H54 (cell line): ENCODE measurements at regions not wholly inside any gene's neighbourhood (a gene's known extent, or its start where the extent isn't known, plus 50 kb on each side); places are given as distances from the start of the nearest gene placed in this dataset.

Experiments used
- DNase-seq: peaks from one replicate; pipeline ENCODE4 v3.0.0; 2011; ENCODE audit warnings: low spot score, mixed read lengths; ENCODE audit not compliant: insufficient read length
- FAIRE-seq: peaks from 3 replicates; lab custom pipeline; 2011; peaks lifted over from hg19 to GRCh38; lab: Jason Lieb, UNC
- POLR2A ChIP-seq: IDR thresholded peaks from 2 replicates; pipeline ENCODE4 v1.6.1; 2011; ENCODE audit warnings: low read depth, mild to moderate bottlenecking, low read length

DNA sequence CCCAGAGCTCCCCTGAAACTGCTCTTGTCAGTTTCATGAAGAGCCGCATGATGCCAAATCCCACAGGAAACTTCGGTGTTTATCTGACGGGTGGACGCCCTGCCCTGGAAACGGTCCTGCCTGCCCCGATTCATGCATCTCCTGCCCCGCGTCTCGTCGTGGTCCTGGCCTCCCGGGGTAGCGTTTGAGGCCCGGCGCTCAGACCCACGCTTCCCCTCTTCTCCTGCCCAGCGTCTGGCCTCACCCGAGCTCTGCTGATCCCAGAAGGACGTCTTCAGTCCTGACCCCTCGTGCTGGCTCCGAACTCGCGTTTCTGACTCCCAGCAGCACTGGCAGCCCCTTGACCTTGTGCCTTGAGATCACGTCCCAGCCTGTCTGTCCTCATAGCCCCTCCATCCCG lies 180.5 kb downstream of the TMEM18 start:
- DNase-seq (no peak), FAIRE-seq (no peak)
- no peak for TF ChIP-seq POLR2A

DNA sequence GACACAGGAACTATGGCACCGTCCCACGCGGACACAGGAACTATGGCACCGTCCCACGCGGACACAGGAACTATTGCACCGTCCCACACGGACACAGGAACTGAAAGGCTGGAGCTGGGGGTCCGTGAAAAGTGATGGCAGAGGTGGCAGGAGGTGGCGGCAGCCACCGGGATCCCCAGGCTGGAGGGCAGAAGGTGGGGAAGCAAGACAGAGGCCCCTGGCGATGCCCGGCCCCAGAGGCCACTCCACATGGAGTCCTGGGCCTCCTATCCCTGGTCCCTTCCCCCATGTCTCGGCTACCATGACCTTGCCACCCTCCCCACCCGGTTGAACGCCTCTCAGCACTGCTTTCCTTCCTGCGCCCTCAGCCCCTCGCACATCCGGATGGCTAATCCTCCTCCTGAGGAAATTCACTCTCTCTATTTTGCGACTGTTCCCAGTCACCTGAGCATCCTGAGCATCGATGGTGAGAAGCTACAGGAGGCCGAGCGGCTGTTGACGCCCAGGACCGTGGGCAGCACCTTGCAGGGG lies 181.4 kb downstream of the TMEM18 start:
- no peak for TF ChIP-seq POLR2A
- FAIRE-seq (no peak), DNase-seq (no peak)

DNA sequence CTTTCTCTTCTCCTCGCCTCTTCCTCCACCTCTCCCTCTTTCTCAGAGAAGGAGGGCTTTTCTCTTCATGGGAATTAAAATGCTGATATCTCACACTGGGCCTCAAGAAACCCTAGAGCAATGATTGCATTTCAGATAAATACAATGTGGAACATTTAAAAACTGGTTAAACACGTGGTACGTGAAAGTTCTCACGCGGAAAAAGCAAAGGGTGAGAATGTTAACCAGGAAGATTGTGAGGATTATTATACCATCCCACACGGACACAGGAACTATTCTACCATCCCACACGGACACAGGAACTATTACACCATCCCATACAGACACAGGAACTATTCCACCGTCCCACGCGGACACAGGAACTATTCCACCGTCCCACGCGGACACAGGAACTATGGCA lies 182.4 kb downstream of the TMEM18 start:
- no peak for DNase-seq
- FAIRE-seq, result no peak
- TF ChIP-seq POLR2A, result no peak

- FAIRE-seq (no peak), DNase-seq (no peak)
- TF ChIP-seq POLR2A, result no peak
These were observed 184.0 kb downstream of the TMEM18 start for GRCh38 chr2:493228-493627.

GRCh38 chr2:492178-492577 lies 185.0 kb downstream of the TMEM18 start:
- no peak for DNase-seq
- FAIRE-seq, result no peak
- no peak for TF ChIP-seq POLR2A

- TF ChIP-seq POLR2A, result no peak
- no peak for FAIRE-seq
- no peak for DNase-seq
These were observed 187.4 kb downstream of the TMEM18 start for GRCh38 chr2:489838-490237.

- no peak for FAIRE-seq
- TF ChIP-seq POLR2A, result no peak
- DNase-seq, result no peak
These were observed 188.1 kb downstream of the TMEM18 start for GRCh38 chr2:489084-489483.

DNA sequence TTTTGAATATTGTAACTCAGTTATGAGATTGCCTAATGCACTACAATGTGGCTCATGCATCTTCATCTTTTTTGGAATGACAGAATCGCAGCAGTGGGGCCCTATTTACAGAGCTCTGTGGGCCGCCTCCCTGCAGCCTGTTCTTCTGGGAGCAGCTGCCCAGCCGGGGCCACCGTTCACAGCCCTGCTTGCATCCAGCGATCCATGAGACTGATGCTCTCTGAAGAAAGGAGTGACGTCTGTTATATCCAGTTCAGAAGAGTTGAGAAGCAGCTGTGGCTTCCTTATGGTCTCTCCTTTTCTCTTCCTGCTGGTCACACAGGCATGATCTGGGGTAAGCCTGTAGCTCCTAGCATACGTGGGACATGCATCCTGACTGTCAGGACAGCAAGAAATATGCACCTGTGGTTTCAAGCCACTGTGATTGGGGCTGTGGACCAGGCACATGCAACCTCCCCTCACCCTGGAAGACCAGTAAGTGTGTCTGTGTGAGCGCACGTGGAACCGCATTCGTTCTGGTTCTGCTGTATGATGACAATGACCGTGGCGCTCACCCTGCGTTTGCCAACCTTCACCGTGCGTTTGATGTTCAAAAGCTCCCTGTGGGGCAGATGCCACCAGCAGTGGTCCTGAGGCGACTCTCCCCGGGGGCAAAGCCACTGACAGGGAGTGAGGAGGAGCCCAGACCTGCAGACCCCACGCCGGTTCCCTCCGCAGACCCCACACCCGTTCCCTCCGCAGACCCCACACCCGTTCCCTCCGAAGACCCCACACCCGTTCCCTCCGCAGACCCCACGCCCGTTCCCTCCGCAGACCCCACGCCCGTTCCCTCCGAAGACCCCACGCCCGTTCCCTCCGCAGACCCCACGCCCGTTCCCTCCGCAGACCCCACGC lies 189.8 kb downstream of the TMEM18 start:
- FAIRE-seq, result no peak
- TF ChIP-seq POLR2A, result no peak
- DNase-seq, result no peak

GRCh38 chr2:486371-486770 lies 190.8 kb downstream of the TMEM18 start:
- no peak for FAIRE-seq
- DNase-seq, result no peak
- no peak for TF ChIP-seq POLR2A

DNA sequence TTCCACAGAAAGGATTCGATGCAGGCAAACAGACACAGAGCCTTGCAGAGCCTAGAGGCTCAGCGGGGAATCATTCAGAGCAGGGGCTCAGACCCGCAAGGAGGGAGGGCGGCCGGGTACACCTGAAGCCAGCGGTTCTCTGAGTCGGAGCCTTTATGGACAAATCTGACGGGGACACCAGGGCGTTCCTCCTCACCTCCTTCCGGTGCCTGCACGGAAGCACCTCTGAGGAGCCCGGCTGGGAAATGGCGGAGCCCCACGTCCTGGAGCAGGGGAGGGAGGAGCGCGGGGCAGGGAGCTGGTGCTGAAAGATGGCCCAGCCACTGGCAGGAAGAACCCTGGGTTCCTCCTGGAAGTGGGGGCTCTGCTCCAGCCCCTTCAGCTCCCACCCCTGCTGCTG lies 193.5 kb upstream of the ALKAL2 start:
- no peak for FAIRE-seq
- TF ChIP-seq POLR2A, result no peak
- DNase-seq, result no peak

DNA sequence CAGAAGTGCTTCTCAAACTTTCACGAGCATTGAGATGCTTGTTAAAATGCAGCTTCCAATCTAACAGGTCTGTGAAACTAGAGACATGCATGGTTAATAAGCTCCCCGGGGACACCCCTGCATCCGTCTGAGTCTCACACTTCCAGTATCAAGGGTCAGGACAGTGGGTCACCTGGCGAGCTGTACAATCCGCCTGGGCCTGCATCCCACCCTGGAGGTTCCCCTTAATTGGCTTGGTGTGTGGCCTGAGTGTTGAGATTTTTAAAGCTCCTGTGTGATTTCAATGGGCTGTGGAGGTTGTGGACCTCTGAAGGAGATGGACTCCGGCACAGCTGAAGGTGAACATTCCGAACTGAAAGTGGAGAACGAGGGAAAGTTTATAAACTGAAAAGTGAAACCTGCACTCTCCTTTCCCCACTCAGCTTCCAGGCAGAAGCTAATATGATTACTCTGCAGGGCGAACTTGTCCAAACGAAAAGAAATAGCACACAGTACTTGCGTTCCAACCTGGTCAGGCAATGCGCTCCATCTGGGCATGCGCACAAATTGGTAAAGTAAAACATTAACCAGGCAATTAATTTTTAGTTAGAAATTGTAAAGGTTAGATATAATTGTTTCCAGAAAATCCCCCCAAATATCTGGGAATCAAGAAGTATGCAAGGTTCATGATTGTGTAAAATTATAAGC lies 191.7 kb upstream of the ALKAL2 start:
- no peak for FAIRE-seq
- no peak for TF ChIP-seq POLR2A
- DNase-seq, result no peak

- no peak for FAIRE-seq
- TF ChIP-seq POLR2A, result no peak
These were observed 191.1 kb upstream of the ALKAL2 start for GRCh38 chr2:479031-479430.

GRCh38 chr2:471560-471959 lies 183.7 kb upstream of the ALKAL2 start:
- FAIRE-seq, result no peak
- TF ChIP-seq POLR2A, result no peak
- DNase-seq, result no peak

More at GRCh38 chr2:479031-479430, 191.1 kb upstream of the ALKAL2 start:
- DNase-seq, result no peak

GRCh38 chr2:469514-469913 lies 181.6 kb upstream of the ALKAL2 start:
- DNase-seq, result no peak
- no peak for FAIRE-seq
- no peak for TF ChIP-seq POLR2A
